ENCODE measurements at regions not wholly inside any gene's neighbourhood (a gene's known extent, or its start where the extent isn't known, plus 50 kb on each side); places are given as distances from the start of the nearest gene placed in this dataset.

GRCh38 chrX:141341341-141341740 is 99.0 kb upstream of the SPANXC start:
- TF ChIP-seq POLR2AphosphoS5 (IDR thresholded peaks at IDR 0.05) (no peak), POLR2A (IDR thresholded peaks at IDR 0.05) (no peak), EP300 (IDR thresholded peaks at IDR 0.05) (no peak)
- TF ChIP-seq, protein P1, sequence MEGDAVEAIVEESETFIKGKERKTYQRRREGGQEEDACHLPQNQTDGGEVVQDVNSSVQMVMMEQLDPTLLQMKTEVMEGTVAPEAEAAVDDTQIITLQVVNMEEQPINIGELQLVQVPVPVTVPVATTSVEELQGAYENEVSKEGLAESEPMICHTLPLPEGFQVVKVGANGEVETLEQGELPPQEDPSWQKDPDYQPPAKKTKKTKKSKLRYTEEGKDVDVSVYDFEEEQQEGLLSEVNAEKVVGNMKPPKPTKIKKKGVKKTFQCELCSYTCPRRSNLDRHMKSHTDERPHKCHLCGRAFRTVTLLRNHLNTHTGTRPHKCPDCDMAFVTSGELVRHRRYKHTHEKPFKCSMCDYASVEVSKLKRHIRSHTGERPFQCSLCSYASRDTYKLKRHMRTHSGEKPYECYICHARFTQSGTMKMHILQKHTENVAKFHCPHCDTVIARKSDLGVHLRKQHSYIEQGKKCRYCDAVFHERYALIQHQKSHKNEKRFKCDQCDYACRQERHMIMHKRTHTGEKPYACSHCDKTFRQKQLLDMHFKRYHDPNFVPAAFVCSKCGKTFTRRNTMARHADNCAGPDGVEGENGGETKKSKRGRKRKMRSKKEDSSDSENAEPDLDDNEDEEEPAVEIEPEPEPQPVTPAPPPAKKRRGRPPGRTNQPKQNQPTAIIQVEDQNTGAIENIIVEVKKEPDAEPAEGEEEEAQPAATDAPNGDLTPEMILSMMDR (IDR thresholded peaks at IDR 0.05), result no peak
